AG04449 (cell line): ENCODE measurements at regions not wholly inside any gene's neighbourhood (a gene's known extent, or its start where the extent isn't known, plus 50 kb on each side); places are given as distances from the start of the nearest gene placed in this dataset.

Experiments used
- CTCF ChIA-PET: fragments of 350-600 bp; formaldehyde crosslinking; extraction: SDS; loops from one replicate; lab custom pipeline; 2021; ENCODE audit warnings: antibody characterized with exemption; lab: Yijun Ruan, JAX
- POLR2A ChIA-PET: fragments of 400-600, 350-600 bp; formaldehyde crosslinking; extraction: SDS; loops from one replicate; lab custom pipeline; 2020; ENCODE audit warnings: antibody characterized with exemption, inconsistent platforms; lab: Yijun Ruan, JAX
- DNase-seq: peaks from one replicate; pipeline ENCODE4 v3.0.0-alpha.2; 2010; ENCODE audit warnings: low read depth, low spot score
- H3K4me3 ChIP-seq: 2 replicates; pipeline ENCODE4 v1.5.1; 2011; ENCODE audit warnings: low read depth, mild to moderate bottlenecking, control low read depth, low read length
- TF ChIP-seq, protein P1 (sequence below): IDR thresholded peaks from one replicate; pipeline ENCODE4 v1.5.1; 2011; ENCODE audit warnings: mild to moderate bottlenecking, moderate library complexity, low read length, control low read depth, inconsistent platforms; ENCODE audit not compliant: insufficient read depth; ENCODE audit errors: missing control alignments

DNA sequence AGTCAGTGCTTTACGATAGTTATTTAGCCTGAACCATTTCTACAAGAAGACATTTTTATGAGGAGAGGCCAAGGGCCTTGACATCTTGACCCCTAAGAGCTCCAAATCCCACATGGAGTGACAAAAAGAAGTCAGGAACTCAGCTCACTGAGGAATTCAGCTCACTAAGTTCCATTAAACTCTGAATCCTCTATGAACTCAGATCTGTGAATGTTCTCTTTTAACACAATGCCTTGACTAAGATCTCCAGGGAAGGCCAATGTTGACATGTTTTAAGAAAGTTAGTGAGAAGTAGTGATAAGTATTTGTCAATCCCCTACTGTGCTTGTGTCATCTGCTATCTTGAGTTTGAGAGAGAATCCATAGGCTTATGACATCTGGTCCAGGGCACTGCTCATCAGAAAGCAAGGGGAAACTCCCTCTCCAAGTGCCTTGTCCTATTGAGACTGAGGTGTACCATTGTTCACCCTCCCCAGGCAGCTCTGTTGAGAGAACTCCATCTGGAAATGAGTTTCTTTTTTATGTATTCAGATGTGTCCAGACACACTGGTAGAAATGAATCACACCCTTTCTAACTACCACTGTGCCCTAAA lies 68.7 kb upstream of the PCDH19 start:
- DNase-seq: no peak
- ChIA-PET CTCF (interaction anchor here (1.0 kb wide), 1 partner anchor 290 kb away, joined by 3 read pairs; no protein-coding TSS in a partner anchor), POLR2A (no interaction called here)
- H3K4me3 ChIP-seq: no peak overlapping the region
- TF ChIP-seq, protein P1, sequence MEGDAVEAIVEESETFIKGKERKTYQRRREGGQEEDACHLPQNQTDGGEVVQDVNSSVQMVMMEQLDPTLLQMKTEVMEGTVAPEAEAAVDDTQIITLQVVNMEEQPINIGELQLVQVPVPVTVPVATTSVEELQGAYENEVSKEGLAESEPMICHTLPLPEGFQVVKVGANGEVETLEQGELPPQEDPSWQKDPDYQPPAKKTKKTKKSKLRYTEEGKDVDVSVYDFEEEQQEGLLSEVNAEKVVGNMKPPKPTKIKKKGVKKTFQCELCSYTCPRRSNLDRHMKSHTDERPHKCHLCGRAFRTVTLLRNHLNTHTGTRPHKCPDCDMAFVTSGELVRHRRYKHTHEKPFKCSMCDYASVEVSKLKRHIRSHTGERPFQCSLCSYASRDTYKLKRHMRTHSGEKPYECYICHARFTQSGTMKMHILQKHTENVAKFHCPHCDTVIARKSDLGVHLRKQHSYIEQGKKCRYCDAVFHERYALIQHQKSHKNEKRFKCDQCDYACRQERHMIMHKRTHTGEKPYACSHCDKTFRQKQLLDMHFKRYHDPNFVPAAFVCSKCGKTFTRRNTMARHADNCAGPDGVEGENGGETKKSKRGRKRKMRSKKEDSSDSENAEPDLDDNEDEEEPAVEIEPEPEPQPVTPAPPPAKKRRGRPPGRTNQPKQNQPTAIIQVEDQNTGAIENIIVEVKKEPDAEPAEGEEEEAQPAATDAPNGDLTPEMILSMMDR: no peak

DNA sequence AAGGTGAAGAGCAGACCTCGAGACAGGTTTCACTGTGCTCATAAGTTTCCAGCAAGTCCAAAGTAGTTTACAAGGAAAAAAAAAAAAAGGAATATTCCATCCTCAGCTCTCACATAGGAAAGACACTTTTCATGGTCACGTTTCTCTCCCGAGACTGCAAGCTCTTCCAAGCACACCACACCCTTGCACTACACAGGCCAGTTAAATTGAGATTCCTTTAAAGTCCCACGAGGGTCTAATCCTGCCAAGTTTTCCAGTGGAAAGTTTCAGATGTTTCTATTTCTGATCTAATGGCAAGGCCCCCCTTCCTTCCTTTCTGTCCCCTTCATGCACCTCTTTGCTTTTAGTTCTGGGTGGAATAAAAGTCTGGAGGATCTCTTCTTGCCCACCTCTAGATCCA lies 67.9 kb upstream of the PCDH19 start:
- no peak for DNase-seq
- TF ChIP-seq, protein P1: no peak
- no peak overlapping the region for H3K4me3 ChIP-seq
- ChIA-PET POLR2A (no interaction called here), CTCF (interaction anchor here (1.0 kb wide), 1 partner anchor 291 kb away, joined by 3 read pairs; no protein-coding TSS in a partner anchor)

DNA sequence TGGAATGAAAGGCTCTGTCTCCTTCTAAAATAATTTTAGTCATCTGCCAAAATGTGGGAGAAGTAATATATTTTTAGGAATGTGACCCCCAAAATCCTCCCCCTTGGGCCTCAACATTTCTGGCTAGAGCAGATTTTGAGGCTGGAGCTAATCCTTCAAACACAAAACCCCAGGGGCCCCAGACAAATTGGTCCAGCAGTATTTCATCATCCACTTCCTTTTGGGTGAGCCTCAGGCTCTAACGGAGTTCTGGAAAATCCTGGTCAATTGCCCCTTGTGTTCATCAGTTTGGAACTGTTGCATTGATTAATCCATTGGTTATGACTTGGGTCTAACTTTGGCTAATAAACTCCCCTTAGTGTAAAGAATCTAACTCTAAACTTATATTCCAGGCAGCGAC lies 67.4 kb upstream of the PCDH19 start:
- no peak overlapping the region for H3K4me3 ChIP-seq
- TF ChIP-seq, protein P1: no peak
- ChIA-PET POLR2A (no interaction called here), CTCF (no interaction called here)
- DNase-seq: no peak
